Type B pancreatic cell (in vitro differentiated cells): ENCODE measurements at regions not wholly inside any gene's neighbourhood (a gene's known extent, or its start where the extent isn't known, plus 50 kb on each side); places are given as distances from the start of the nearest gene placed in this dataset.

Experiments used
- DNase-seq: peaks from one replicate; pipeline ENCODE4 v3.0.0; 2021; ENCODE audit warnings: mixed read lengths; ENCODE audit not compliant: unreplicated experiment; ENCODE audit errors: extremely low spot score
- H3K27ac Mint-ChIP-seq: 2 replicates; pipeline ENCODE4 v1.8.0; 2021; ENCODE audit warnings: mild to moderate bottlenecking, mixed read lengths
- H3K27me3 Mint-ChIP-seq: 2 replicates; pipeline ENCODE4 v1.8.0; 2021; ENCODE audit warnings: mixed read lengths
- H3K36me3 Mint-ChIP-seq: 2 replicates; pipeline ENCODE4 v1.8.0; 2021; ENCODE audit warnings: mixed read lengths
- H3K4me1 Mint-ChIP-seq: one replicate; pipeline ENCODE4 v1.8.0; 2021; ENCODE audit warnings: mixed read lengths; ENCODE audit not compliant: unreplicated experiment
- H3K4me3 Mint-ChIP-seq: 2 replicates; pipeline ENCODE4 v1.8.0; 2021; ENCODE audit warnings: mild to moderate bottlenecking, mixed read lengths
- H3K9me3 Mint-ChIP-seq: 2 replicates; pipeline ENCODE4 v1.8.0; 2021; ENCODE audit warnings: mixed read lengths
- CTCF ChIP-seq: fragments of 200-600 bp; sonication (generic); conservative IDR thresholded peaks from 2 replicates; pipeline ENCODE4 v1.5.0; 2021; ENCODE audit warnings: antibody characterized with exemption, mild to moderate bottlenecking

GRCh38 chr20:60815656-60816055 is 436.4 kb upstream of the CDH4 start:
- DNase-seq: no peak
- Mint-ChIP-seq H3K9me3 (peaks cover 8% of the 10 kb centered on the region), H3K36me3 (no peaks in the 10 kb centered on the region), H3K4me3 (no peak overlapping the region), H3K27ac (no peak overlapping the region), H3K27me3 (peaks cover 19% of the 10 kb centered on the region), H3K4me1 (peaks cover 8% of the 10 kb centered on the region)
- no peak for TF ChIP-seq CTCF

- peaks cover 12% of the 10 kb centered on the region for H3K4me1 Mint-ChIP-seq
- no peak overlapping the region for H3K27ac Mint-ChIP-seq
- H3K36me3 Mint-ChIP-seq: no peaks in the 10 kb centered on the region
- no peak overlapping the region for H3K4me3 Mint-ChIP-seq
- no peak for DNase-seq
- H3K9me3 Mint-ChIP-seq: no peaks in the 10 kb centered on the region
- no peak for TF ChIP-seq CTCF
- peaks cover 13% of the 10 kb centered on the region for H3K27me3 Mint-ChIP-seq
Observed at GRCh38 chr20:60816901-60817300, 435.2 kb upstream of the CDH4 start.

GRCh38 chr20:60817891-60818290 is 434.2 kb upstream of the CDH4 start:
- Mint-ChIP-seq H3K36me3 (no peaks in the 10 kb centered on the region), H3K4me1 (peaks cover 19% of the 10 kb centered on the region), H3K4me3 (no peak overlapping the region), H3K27me3 (peaks cover 17% of the 10 kb centered on the region), H3K9me3 (no peaks in the 10 kb centered on the region), H3K27ac (no peak overlapping the region)
- TF ChIP-seq CTCF: no peak
- DNase-seq: no peak

- Mint-ChIP-seq H3K27me3 (peaks cover 14% of the 10 kb centered on the region), H3K36me3 (no peaks in the 10 kb centered on the region), H3K9me3 (no peaks in the 10 kb centered on the region), H3K4me3 (no peak overlapping the region), H3K27ac (no peak overlapping the region), H3K4me1 (peaks cover 19% of the 10 kb centered on the region)
- TF ChIP-seq CTCF: no peak
- DNase-seq: no peak
Observed at GRCh38 chr20:60819511-60819910, 432.6 kb upstream of the CDH4 start.

GRCh38 chr20:60820149-60820548 is 431.9 kb upstream of the CDH4 start:
- Mint-ChIP-seq H3K9me3 (no peaks in the 10 kb centered on the region), H3K36me3 (no peaks in the 10 kb centered on the region), H3K4me3 (no peak overlapping the region), H3K4me1 (peaks cover 19% of the 10 kb centered on the region), H3K27ac (no peak overlapping the region), H3K27me3 (peaks cover 14% of the 10 kb centered on the region)
- no peak for DNase-seq
- TF ChIP-seq CTCF: no peak

- peaks cover 18% of the 10 kb centered on the region for H3K27me3 Mint-ChIP-seq
- H3K4me3 Mint-ChIP-seq: no peak overlapping the region
- no peak for DNase-seq
- H3K9me3 Mint-ChIP-seq: no peaks in the 10 kb centered on the region
- H3K27ac Mint-ChIP-seq: no peak overlapping the region
- peaks cover 19% of the 10 kb centered on the region for H3K4me1 Mint-ChIP-seq
- no peak for TF ChIP-seq CTCF
- H3K36me3 Mint-ChIP-seq: no peaks in the 10 kb centered on the region
Observed at GRCh38 chr20:60820918-60821317, 431.1 kb upstream of the CDH4 start.
